AG04450 (cell line): ENCODE measurements at regions not wholly inside any gene's neighbourhood (a gene's known extent, or its start where the extent isn't known, plus 50 kb on each side); places are given as distances from the start of the nearest gene placed in this dataset.

ENCODE experiments used
- CTCF ChIA-PET: fragments of 300-600, 350-600 bp; formaldehyde crosslinking; extraction: SDS; loops from one replicate; lab custom pipeline; 2022; ENCODE audit warnings: antibody characterized with exemption, inconsistent platforms; lab: Charles Lee
- POLR2A ChIA-PET: fragments of 350-600 bp; formaldehyde crosslinking; extraction: SDS; loops from one replicate; lab custom pipeline; 2021; ENCODE audit warnings: antibody characterized with exemption, inconsistent platforms; lab: Yijun Ruan, JAX
- DNase-seq: peaks from one replicate; pipeline ENCODE4 v3.0.0-alpha.2; 2011; ENCODE audit warnings: low read depth, low spot score
- H3K27ac ChIP-seq: one replicate; pipeline ENCODE4 v1.5.1; 2012; ENCODE audit warnings: low read depth, low read length, control low read depth
- H3K27me3 ChIP-seq: one replicate; pipeline ENCODE4 v1.6.0; 2012; ENCODE audit warnings: low read length; ENCODE audit not compliant: control insufficient read depth, insufficient read depth
- H3K4me3 ChIP-seq: 2 replicates; pipeline ENCODE4 v1.5.1; 2011; ENCODE audit warnings: mild to moderate bottlenecking, low read depth, low read length, control low read depth
- H3K9me3 ChIP-seq: 2 replicates; pipeline ENCODE4 v1.5.1; 2012; ENCODE audit warnings: low read length; ENCODE audit not compliant: control insufficient read depth, insufficient read depth
- CTCF ChIP-seq: IDR thresholded peaks from 2 replicates; pipeline ENCODE4 v1.5.1; 2011; ENCODE audit warnings: low read depth, low read length, control low read depth, inconsistent platforms

- CTCF ChIA-PET: no interaction called here
These were observed 207.3 kb upstream of the POT1 start for GRCh38 chr7:125136755-125137532.

GRCh38 chr7:125136341-125136740, 206.7 kb upstream of the POT1 start:
- TF ChIP-seq CTCF: no peak
- H3K27ac ChIP-seq: no peak overlapping the region
- H3K4me3 ChIP-seq: no peak overlapping the region
- H3K9me3 ChIP-seq: no peaks in the 10 kb centered on the region; the same call in 1 of the 2 replicates
- no peaks in the 10 kb centered on the region for H3K27me3 ChIP-seq
- POLR2A ChIA-PET: no interaction called here
- DNase-seq: no peak
- CTCF ChIA-PET: no interaction called here

More at GRCh38 chr7:125136755-125137532, 207.3 kb upstream of the POT1 start:
- TF ChIP-seq CTCF: no peak
- Histone ChIP-seq H3K27ac (no peak overlapping the region), H3K9me3 (no peaks in the 10 kb centered on the region; the same call in 1 of the 2 replicates), H3K4me3 (no peak overlapping the region), H3K27me3 (no peaks in the 10 kb centered on the region)
- POLR2A ChIA-PET: no interaction called here
- no peak for DNase-seq

GRCh38 chr7:125130173-125130572, 200.5 kb upstream of the POT1 start:
- no peak for DNase-seq
- TF ChIP-seq CTCF: no peak
- Histone ChIP-seq H3K9me3 (peaks cover 3% of the 10 kb centered on the region), H3K4me3 (no peak overlapping the region), H3K27me3 (no peaks in the 10 kb centered on the region), H3K27ac (no peak overlapping the region)
- ChIA-PET CTCF (no interaction called here), POLR2A (no interaction called here)

- no peak overlapping the region for H3K4me3 ChIP-seq
- no peak for TF ChIP-seq CTCF
- no peak for DNase-seq
- no peak overlapping the region for H3K27ac ChIP-seq
- POLR2A ChIA-PET: no interaction called here
- CTCF ChIA-PET: no interaction called here
- H3K27me3 ChIP-seq: no peaks in the 10 kb centered on the region
- peaks cover 6% of the 10 kb centered on the region for H3K9me3 ChIP-seq
These were observed 197.7 kb upstream of the POT1 start for GRCh38 chr7:125127304-125127703.

- Histone ChIP-seq H3K4me3 (no peak overlapping the region), H3K9me3 (peaks cover 6% of the 10 kb centered on the region), H3K27ac (no peak overlapping the region), H3K27me3 (no peaks in the 10 kb centered on the region)
- CTCF ChIA-PET: no interaction called here
- POLR2A ChIA-PET: no interaction called here
- no peak for TF ChIP-seq CTCF
- no peak for DNase-seq
These were observed 196.8 kb upstream of the POT1 start for GRCh38 chr7:125126376-125126775.
